ENCODE measurements at regions not wholly inside any gene's neighbourhood (a gene's known extent, or its start where the extent isn't known, plus 50 kb on each side); places are given as distances from the start of the nearest gene placed in this dataset.

DNA sequence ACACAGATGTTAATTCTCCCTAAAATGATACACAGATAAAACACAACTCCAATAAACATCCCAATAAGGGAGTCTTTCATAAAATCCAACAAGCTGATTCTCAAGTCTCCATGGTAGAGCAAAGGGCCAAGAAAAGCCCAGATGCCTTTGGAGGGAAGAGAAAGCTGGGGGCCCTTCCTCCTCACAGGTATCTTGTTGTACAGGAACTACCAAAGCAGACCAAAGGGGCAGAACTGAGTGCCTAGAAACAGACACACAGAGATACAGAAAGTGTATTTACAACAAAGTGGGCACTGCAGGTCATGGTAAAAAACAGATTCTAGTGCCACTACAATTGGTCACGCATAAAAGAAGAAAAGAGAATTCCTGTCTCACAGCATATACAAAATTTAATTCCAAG lies 87.2 kb upstream of the NSMCE3 start:
- no peak for DNase-seq

DNA sequence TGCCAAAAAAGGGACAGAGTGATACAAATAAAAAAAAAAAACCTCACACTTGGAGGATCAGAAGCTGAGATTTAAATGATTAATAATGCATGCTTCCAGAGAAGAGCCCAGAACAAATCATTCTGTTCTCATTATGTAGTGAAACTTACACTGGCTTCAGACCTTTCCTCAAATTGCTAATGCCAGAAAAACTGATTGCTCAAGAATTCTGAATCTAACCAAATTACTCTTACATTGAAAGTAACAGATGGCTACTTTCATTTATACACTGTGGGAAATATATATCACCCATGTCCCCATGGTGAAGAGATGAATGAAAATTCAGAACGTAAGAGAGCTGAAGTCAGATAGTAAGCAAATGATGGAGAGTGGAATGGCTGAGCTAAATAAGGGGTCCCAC lies 85.9 kb upstream of the NSMCE3 start:
- no peak for DNase-seq

DNA sequence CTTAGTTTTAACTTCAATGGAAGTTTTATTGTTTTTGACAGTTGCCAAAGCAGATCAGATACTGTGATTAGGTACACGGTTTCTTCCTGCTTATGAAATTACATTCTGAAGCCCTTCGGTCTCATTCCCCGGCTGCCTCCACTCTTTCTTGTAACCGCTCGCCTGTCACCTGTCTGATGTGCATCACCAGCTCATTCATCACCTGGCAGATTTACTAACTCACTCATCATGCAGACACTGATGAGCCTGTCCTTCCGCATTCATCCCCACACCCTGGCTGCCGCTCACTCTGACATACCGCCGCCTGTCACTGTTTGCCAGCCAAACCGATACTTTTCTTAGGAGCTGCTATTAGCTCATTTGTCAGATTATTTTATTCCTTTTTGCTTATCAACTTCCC lies 82.8 kb upstream of the NSMCE3 start:
- DNase-seq = no peak

DNA sequence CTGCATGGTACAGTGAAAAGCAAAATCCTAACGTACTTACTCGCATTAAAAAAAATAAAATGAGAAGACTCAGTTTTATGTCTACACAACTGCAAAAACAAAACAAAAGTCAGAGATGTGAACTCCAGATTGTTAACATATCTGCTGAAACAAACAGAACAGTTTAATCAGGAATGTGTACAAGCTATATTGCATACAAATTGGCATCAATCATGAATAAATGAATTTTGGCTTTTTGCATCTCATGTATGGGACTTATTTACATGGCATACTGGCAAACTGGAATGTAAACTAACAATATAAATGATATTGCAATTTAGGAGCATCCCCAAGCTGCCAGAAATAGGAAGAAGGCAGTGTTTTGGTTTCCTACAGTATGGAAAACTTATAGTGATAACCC lies 79.6 kb upstream of the NSMCE3 start:
- no peak for DNase-seq

DNA sequence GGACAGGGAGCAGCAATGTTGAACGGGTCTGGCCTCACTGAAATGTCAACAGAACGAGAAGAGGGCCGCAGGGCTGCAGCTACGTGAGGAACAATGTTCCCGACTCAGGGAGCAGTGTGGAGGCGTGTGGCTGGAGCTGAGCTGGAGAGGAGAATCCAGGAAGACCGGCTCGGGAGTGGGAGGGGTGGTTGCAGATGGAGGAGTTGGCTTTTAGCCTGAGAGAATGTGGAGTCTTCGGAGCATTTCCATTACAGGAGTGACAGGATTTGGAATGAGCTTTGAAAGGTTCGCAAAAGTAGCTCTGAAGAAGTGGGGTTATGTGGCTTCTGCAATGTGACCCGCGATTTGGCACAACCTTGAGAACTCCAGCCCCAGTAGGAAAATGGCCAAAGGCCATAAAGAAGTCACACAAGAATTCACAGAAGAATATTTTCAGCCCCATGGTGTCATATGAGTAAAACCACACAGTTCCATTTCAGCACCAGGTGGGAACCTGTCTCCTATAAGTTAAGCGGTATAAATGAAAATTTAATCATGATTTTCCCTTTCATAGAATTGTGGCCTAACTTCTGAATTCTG lies 78.8 kb upstream of the NSMCE3 start:
- DNase-seq = no peak

DNA sequence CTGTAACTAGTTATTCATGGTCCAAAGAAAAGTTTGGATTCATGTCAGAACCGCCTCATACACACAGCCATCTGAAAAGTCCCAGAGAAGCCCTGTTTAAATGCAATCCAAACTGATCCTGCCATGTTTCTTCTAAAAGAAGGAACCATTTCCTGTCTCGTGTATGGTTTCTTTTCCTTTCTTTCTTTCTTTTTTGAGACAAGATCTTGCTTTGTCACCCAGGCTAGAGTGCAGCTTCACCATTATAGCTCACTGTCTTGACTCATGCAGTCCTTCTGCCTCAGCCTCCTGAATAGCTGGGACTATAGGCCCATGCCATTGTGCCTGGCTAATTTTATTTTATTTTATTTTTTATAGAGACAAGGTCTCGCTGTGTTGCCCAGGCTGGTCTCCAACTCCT lies 77.4 kb upstream of the NSMCE3 start:
- DNase-seq = no peak

DNA sequence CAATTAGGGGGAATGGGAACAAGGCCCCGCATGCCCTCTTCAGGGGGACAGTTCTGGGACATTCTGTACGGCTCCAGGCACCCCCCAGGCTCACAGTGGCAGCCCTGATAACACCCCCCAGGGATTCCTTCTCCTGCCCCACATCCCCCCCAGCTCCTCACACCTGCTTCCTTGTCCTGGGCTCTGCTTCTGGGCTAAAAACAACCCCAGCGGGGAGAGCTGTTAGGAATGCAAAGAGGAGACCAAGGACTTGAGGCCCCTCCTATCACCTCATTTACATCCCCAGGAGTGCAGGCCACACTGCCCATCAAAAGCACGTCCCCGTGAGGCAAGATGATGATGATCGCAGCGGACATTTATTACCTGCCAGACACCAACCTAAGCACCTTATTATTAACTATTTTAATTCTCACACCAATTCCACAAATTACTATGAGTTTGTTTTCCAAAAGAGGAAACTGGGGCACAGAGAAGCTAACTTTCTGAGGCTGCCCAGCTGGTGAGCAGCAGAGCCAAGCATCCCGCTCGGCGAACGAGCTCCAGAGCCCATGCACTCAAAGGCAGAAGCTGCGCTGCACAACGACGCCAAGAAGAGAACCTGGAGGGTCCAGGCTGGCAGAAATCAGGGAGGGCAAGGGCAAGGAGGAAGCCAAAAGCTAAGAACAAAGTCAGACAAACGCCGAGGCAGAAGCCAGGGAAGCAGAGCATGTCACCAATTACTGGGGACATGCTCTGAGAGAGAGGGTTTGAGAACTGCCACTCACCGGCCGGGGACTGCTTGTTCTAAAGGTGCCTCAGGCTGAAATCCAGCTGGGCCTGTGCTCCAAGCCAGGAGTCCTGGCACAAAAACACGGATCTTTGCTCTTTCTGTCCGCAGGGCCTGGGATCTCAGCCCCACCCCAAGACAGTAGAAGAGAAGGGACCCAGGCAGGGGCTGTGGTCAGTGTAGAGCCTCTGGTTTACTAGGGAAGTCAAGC lies 76.2 kb upstream of the NSMCE3 start:
- DNase-seq = no peak

DNA sequence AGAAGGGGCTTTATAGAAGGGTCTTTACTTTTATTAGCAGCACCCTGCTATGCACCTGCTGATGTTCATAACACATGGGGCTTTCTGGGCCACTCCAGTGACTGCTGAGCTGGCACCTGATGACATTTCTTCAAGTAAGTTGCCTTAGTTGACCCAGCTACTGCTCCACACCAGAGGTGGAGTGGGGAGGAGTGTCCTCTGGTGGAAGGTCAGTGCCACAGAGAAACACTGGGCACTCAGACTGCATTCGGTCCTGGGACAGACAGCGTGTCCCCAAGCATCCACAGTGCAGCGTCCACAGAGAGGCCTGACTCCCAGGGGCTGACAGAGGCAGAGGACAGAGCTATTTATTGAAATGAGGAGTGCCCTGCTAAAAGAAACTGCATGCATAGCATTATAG lies 74.9 kb upstream of the NSMCE3 start:
- DNase-seq = no peak

DNA sequence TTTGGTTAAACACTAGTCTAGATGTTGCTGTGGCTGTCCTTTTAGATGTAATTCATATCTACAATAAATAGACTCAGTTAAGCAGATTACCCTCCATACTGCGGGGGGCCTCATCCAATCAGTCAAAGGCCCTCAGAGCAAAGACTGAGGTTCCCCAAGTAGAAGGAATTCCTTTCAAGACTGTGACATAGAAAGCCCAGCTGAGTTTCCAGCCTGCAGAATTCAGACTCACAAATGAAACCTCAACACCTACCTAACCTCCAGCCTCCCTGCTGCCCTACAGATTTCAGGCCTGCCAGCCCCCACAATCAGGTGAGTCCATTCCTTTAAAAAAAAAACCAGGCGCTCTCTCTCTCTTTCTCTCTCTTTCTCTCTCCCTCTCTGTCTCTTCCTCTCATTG lies 73.6 kb upstream of the NSMCE3 start:
- no peak for DNase-seq

DNA sequence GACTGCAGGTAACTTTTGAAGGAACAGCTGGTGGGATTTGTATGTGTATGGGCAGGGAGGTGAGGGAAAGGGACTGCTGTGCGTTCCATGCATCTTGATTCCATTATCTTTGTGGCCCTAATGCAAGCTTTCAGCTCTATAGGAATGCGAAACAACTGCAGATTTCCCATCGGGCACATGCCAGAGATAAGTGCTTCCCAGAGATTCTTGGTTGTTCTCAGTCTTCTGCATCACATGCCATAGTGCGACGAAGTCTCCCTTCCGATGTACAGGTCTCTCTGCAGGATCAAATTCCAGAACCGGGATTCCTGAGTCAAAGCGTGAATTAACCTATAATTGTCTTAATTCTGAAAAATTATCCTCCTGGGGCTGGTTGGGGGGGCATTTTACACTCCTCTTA lies 72.6 kb upstream of the NSMCE3 start:
- no peak for DNase-seq

DNA sequence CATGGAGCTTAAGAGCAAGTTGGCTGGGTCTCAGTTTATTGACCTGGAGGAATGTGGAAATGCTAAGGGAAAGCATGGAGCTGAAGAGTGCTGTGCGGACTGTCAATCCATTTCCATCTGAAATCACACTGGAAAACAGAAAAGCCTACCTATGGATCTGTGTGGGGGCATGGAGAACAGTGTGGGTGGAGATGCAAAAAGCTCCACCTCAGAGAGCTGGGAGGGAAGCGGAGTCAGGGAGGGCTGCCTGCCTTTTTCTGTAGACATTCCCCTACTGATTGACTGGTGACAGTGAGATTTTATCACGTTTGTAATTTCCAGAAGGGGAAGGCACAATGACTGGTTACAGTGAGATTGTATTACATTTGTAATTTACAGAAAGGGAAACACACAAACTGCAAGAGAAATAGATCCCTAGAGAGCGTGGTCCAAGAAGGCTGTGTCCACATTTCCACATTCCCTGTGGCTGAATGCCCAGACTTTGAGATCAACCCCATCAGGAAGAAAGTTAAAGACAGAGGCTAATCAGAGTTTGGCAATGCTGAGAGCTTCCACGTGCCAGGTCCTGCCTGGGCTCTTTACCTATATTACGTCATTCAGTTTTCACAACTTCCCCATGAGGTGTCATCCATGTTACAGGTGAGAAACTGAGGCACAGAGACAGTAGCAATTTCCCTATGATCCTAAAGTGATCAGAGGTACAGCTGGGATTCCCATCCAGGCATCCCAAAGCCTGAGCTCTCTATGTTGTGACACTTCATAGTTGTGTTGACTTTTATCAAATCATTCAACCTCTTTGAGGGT lies 67.7 kb upstream of the NSMCE3 start:
- DNase-seq = no peak

DNA sequence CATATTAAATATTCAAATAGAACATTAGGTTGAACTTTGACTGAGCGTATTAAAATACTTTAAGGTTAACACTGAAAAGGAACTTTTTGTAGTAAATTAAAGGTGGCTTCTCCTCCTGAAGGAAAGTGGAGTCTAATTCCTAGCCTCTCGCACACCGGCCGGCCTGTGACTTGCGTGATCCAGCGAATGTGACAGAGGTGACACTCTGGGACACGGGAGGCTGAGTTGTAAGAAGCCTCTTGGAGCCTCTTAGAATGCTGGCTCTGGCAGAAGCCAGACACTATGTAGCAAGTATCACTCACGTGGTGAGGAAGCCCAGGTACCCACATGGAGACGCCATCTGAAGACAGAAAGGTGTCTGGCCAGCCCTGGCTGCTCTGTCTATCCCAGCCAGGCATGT lies 64.9 kb upstream of the NSMCE3 start:
- no peak for DNase-seq

DNA sequence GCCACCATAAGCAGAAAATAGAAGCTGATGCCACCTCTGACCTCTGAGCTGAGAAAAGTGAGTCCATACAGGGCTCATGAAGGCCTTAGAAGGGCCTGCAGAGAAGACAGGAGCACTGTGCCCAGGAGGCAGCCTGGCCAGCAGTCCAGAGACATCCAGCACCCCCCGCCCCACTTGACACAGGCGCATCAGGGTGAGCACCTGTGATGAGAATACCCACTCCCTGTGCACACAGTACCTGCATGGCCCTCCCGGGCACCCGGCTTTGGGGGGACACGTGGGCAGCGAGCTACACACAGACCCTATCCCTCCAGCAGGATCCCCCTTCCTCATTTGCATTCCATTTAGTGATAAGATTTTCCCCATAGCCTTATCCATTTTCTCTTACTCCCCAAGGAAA lies 63.6 kb upstream of the NSMCE3 start:
- DNase-seq = no peak

DNA sequence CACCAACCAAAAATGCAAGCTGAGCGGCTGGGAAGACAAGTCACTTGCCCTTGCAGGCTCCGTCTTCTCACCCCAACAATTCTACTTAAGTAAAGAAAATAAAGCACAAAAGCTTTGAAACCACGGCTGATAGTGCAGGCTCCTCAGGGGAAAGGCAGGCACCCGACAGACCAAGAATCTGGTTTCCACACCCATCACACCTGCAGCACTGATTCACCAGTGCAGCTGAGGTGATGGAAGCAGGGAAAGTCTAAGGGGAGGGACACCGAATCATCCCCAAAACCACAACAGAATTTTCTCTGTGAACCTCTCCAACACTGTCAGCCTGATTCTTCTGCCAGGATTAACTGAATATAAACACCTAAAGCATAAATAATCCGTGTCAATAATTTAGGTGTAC lies 62.0 kb upstream of the NSMCE3 start:
- no peak for DNase-seq

DNA sequence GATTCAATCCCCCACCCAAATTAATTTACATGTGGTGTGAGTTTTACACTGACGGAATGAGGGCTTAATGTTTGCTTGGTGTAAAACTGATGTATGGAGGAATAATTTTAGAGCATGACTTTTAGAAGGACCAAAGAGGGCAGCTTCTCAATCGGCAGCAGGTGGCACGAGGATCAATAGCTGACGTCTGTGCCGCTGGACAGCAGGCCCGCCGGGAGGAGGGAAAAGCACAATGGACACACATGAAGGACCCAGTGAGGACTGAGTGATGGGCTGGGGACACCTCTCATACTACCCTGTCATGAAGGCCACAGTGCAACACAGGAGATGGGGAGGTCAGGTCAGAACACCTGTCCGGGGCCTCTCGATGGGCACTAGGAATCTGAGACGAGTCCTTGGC lies 61.4 kb upstream of the NSMCE3 start:
- no peak for DNase-seq

DNA sequence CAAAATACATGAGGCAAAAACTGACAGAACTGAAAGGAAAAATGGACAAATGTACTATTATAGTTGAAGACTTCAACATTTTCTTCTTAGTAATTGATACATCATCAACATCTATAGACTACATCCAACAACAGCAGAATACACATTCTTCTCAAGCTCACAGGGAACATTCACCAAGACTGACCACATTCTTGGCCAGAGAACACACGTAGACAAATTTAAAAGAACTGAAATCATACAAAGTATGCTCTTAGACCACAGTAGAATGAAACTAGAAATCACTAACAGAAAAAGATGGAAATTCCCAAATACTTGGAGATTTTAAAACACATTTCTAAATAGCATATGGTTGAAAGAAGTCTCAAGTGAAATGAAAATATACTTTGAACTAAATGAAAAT lies 55.1 kb upstream of the NSMCE3 start:
- no peak for DNase-seq

DNA sequence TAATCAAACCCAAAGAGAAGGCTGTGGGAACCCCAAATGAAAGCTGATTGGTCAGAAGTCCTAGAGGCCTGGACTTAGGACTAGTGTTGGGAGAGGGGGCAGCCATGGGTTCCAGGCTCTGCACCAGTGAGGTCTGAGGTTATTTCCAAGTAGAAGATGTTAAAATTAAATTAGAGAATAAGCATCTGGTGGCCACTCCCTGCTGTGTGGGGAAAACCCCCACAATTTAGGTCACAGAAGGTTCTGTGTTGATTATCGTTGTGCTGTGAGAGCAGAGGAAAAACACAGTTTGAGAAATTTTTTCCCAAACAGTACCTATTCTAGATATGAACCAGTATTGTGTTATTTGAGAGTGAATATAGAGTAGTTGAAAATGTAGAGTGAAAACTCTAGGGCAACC lies 53.9 kb upstream of the NSMCE3 start:
- no peak for DNase-seq

DNA sequence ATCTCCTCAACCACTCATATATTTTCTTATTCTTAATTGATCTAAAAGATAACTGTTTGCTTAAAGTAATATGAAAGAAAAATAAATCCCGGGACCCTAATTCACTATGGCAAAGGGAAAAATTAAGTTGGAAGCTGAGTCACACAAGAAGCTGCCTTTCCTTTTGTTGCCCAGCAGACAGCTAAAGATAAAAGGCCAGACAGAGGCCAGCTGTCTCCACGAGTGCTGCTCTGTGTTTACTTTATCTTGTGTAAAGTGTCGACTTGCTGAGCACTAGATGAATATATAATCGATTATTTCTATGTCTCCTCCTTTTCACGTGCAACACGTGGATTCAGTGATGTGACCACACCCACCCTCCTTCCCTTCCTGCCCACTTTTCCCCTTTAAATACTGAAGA lies 52.8 kb upstream of the NSMCE3 start:
- no peak for DNase-seq

DNA sequence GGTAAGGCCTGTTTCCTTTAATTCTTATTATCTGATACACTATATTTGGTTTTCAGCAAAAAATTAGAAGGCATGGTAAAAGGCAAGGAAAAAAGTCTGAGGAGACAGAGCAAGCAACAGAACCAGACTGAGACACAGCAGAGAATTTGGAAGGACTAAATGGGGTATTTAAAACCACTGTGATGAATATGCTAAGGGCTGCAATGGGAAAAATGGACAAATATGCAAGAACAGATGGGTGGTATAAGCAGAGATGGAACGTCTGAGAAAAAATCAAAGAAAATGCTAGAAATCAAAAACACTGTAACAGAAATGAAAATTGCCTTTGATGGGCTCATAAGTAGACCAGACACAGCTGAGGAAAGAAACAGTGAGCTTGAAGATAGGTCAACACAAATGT lies 50.8 kb upstream of the NSMCE3 start:
- no peak for DNase-seq

DNA sequence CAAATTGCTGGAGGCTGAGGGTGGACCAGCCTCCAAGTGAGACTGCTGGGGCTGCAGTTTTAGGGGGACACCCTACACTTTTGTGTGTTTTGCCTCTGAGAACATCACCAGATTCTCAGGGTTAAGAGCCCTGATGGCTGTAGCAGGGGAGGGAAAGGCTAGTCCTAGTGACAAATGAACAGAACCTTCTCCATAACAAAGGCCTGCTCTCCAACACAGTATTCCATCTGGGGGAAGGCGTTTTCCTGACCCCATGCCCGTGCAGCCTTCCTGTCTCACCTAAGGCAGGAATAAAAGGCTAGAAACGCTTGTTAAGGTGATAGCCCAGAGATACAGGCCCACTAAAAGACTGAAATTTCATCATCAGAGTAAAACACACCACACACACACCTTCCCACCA lies 50.2 kb upstream of the NSMCE3 start:
- DNase-seq = no peak
